Uterus (tissue), 2 donors: ENCODE measurements at regions not wholly inside any gene's neighbourhood (a gene's known extent, or its start where the extent isn't known, plus 50 kb on each side); places are given as distances from the start of the nearest gene placed in this dataset.

Experiments
- CTCF ChIP-seq, 4 experiments: fragments of 200-600 bp in 2 of 4; fragments of 450-650 bp in 2 of 4; sonication (generic) in 2 of 4; IDR thresholded peaks; one replicate each; pipeline ENCODE4 v1.5.1; 2016 to 2019; ENCODE audit warnings: antibody characterized with exemption in 4 of 4, mild to moderate bottlenecking in 2 of 4, moderate library complexity in 1 of 4
- POLR2A ChIP-seq, 2 donors: fragments of 450-650 bp; IDR thresholded peaks; one replicate each; pipeline ENCODE4 v1.6.1; 2016; ENCODE audit warnings: antibody characterized with exemption in 2 of 2, mild to moderate bottlenecking in 1 of 2, moderate library complexity in 1 of 2

- TF ChIP-seq CTCF (IDR thresholded peaks at IDR 0.05) (no peak), POLR2A (IDR thresholded peaks at IDR 0.05) (no peak)
Observed at GRCh38 chr9:23636199-23636598, 189.8 kb downstream of the ELAVL2 start.
